ENCODE measurements at regions not wholly inside any gene's neighbourhood (a gene's known extent, or its start where the extent isn't known, plus 50 kb on each side); places are given as distances from the start of the nearest gene placed in this dataset.

- TF ChIP-seq CTCF (conservative IDR thresholded peaks at IDR 0.05), result no peak
- no peak for TF ChIP-seq ZFX (IDR thresholded peaks at IDR 0.05)
Measured at GRCh38 chr3:147007736-147008245, 398.6 kb downstream of the ZIC4 start.
